A673 (cell line): ENCODE measurements at regions not wholly inside any gene's neighbourhood (a gene's known extent, or its start where the extent isn't known, plus 50 kb on each side); places are given as distances from the start of the nearest gene placed in this dataset.

Experiments
- CTCF ChIP-seq: fragments of 300-800, 200-600 bp; sonication (generic); conservative IDR thresholded peaks from 2 replicates; pipeline ENCODE4 v1.5.1; 2017; ENCODE audit warnings: low read depth, mild to moderate bottlenecking, antibody characterized with exemption, low read length, moderate library complexity, mixed read lengths
- EZH2 ChIP-seq: fragments of 200-600 bp; sonication (generic); IDR thresholded peaks from 2 replicates; pipeline ENCODE4 v1.6.1; 2017; ENCODE audit warnings: borderline replicate concordance, low read depth, mild to moderate bottlenecking, mixed read lengths, antibody characterized with exemption, low read length; ENCODE audit not compliant: poor library complexity, severe bottlenecking

- no peak for TF ChIP-seq CTCF
- TF ChIP-seq EZH2: no peak
These were observed 200.9 kb upstream of the PPP1R2C start for GRCh38 chrX:42978655-42979379.
